Mucosa of rectum (tissue), 2 donors: ENCODE measurements at regions not wholly inside any gene's neighbourhood (a gene's known extent, or its start where the extent isn't known, plus 50 kb on each side); places are given as distances from the start of the nearest gene placed in this dataset.

ENCODE experiments used
- H3K27ac ChIP-seq, 2 donors: one replicate each; pipeline ENCODE4 v1.7.0; 2013; ENCODE audit warnings: inconsistent platforms in 2 of 2, low read depth in 2 of 2, low read length in 2 of 2
- H3K27me3 ChIP-seq, 2 donors: one replicate each; pipeline ENCODE4 v1.7.0; 2013; ENCODE audit warnings: low read length in 2 of 2; ENCODE audit not compliant: control insufficient read depth in 2 of 2, insufficient read depth in 2 of 2
- H3K36me3 ChIP-seq, 2 donors: one replicate each; pipeline ENCODE4 v1.7.0; 2013; ENCODE audit warnings: low read length in 2 of 2; ENCODE audit not compliant: control insufficient read depth in 2 of 2, insufficient read depth in 2 of 2
- H3K4me1 ChIP-seq, 2 donors: one replicate each; pipeline ENCODE4 v1.7.0; 2013; ENCODE audit warnings: low read length in 2 of 2, mild to moderate bottlenecking in 1 of 2; ENCODE audit not compliant: control insufficient read depth in 2 of 2, insufficient read depth in 2 of 2
- H3K4me3 ChIP-seq, 2 donors: one replicate each; pipeline ENCODE4 v1.7.0; 2013; ENCODE audit warnings: low read length in 2 of 2
- H3K9ac ChIP-seq, 2 donors: one replicate each; pipeline ENCODE4 v1.7.0; 2013; ENCODE audit warnings: low read length in 2 of 2, low read depth in 1 of 2, mild to moderate bottlenecking in 1 of 2
- H3K9me3 ChIP-seq, 2 donors: one replicate each; pipeline ENCODE4 v1.7.0; 2013; ENCODE audit warnings: low read length in 2 of 2; ENCODE audit not compliant: control insufficient read depth in 2 of 2
- donor health status: healthy.
- donor health status: Normal muscosa, but diverticular disease.

DNA sequence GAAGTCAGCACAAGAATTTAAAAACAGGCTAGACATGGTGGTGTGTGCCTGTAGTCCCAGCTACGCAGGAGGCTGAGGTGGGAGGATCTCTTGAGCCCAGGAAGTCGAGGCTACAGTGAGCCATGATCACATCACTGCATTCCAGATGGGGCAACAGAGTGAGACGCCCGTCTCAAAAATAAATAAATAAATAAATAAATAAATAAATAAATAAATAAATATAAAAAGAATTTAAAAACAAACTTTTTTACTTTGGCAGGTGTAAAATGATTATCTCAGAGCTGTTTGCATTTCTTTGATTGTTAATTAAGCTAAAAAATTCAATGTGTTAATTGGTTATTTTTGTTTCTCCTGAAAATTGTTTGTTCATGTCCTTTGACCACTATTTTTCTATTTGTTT lies 97.5 kb upstream of the RPS6KA3 start:
- Histone ChIP-seq H3K4me1 (peaks cover 6 to 9% of the 10 kb centered on the region in 2 donors), H3K27me3 (peaks cover 0 to 4% of the 10 kb centered on the region in 2 donors)

GRCh38 chrX:20363275-20363674 lies 96.6 kb upstream of the RPS6KA3 start:
- Histone ChIP-seq H3K9me3 (no peaks in the 10 kb centered on the region), H3K4me1 (peaks cover 6 to 9% of the 10 kb centered on the region in 2 donors), H3K27ac (peak overlapping the region; percentile 63 to 80), H3K9ac (no peak overlapping the region), H3K4me3 (peak overlapping the region in 1 of 2 donors; percentile 16), H3K36me3 (no peaks in the 10 kb centered on the region), H3K27me3 (peaks cover 0 to 4% of the 10 kb centered on the region in 2 donors)

More for the DNA sequence above, 97.5 kb upstream of the RPS6KA3 start:
- H3K36me3 ChIP-seq: no peaks in the 10 kb centered on the region
- H3K9ac ChIP-seq: no peak overlapping the region
- H3K4me3 ChIP-seq: no peak overlapping the region
- H3K27ac ChIP-seq: no peak overlapping the region
- no peaks in the 10 kb centered on the region for H3K9me3 ChIP-seq

- H3K9me3 ChIP-seq: no peaks in the 10 kb centered on the region
- peaks cover 6 to 9% of the 10 kb centered on the region in 2 donors for H3K4me1 ChIP-seq
- H3K36me3 ChIP-seq: no peaks in the 10 kb centered on the region
- H3K9ac ChIP-seq: peak overlapping the region in 1 of 2 donors; percentile 10
- peak overlapping the region; percentile 63 to 80 for H3K27ac ChIP-seq
- peaks cover 0 to 4% of the 10 kb centered on the region in 2 donors for H3K27me3 ChIP-seq
- peak overlapping the region; percentile 16 to 54 for H3K4me3 ChIP-seq
Measured at GRCh38 chrX:20362268-20363267, 95.9 kb upstream of the RPS6KA3 start.

- Histone ChIP-seq H3K36me3 (no peaks in the 10 kb centered on the region), H3K27ac (peak overlapping the region; percentile 63 to 80), H3K4me3 (no peak overlapping the region), H3K9ac (no peak overlapping the region), H3K9me3 (no peaks in the 10 kb centered on the region), H3K27me3 (peaks cover 0 to 4% of the 10 kb centered on the region in 2 donors), H3K4me1 (peaks cover 6 to 9% of the 10 kb centered on the region in 2 donors)
Measured at GRCh38 chrX:20361890-20362262, 95.2 kb upstream of the RPS6KA3 start.

GRCh38 chrX:20361081-20361889 lies 94.6 kb upstream of the RPS6KA3 start:
- H3K27ac ChIP-seq: peak overlapping the region in 1 of 2 donors; percentile 21

DNA sequence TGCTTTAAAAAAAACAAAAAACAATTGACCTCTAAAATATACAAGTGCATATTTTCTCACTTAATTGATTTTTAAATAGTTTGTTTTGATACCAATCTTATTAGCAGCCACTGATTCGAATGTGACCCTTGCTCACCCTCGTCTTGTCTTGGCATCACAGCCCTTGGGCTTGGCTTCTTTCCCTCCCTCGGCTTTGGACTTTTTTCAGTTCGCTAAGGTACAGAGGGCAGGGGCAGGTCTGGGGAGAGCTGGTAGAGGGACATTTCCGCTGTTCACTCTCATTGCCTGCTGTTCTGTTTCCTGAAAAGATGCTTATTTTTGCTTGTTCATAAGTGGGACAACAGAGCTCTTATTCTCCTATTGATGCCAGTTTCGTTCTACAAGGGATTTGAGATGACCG lies 88.5 kb upstream of the RPS6KA3 start:
- H3K27me3 ChIP-seq: no peaks in the 10 kb centered on the region
- H3K9me3 ChIP-seq: no peaks in the 10 kb centered on the region
- no peak overlapping the region for H3K27ac ChIP-seq
- no peaks in the 10 kb centered on the region for H3K36me3 ChIP-seq
- no peak overlapping the region for H3K4me3 ChIP-seq
- no peak overlapping the region for H3K9ac ChIP-seq
- no peaks in the 10 kb centered on the region for H3K4me1 ChIP-seq

More at GRCh38 chrX:20361081-20361889, 94.6 kb upstream of the RPS6KA3 start:
- Histone ChIP-seq H3K27me3 (peaks cover 0 to 4% of the 10 kb centered on the region in 2 donors), H3K9ac (no peak overlapping the region), H3K36me3 (no peaks in the 10 kb centered on the region), H3K4me3 (no peak overlapping the region), H3K4me1 (peaks cover 6 to 9% of the 10 kb centered on the region in 2 donors), H3K9me3 (no peaks in the 10 kb centered on the region)

GRCh38 chrX:20354505-20354904 lies 87.8 kb upstream of the RPS6KA3 start:
- no peaks in the 10 kb centered on the region for H3K27me3 ChIP-seq
- H3K9me3 ChIP-seq: no peaks in the 10 kb centered on the region
- no peaks in the 10 kb centered on the region for H3K4me1 ChIP-seq
- no peak overlapping the region for H3K27ac ChIP-seq
- H3K9ac ChIP-seq: no peak overlapping the region
- H3K4me3 ChIP-seq: no peak overlapping the region
- H3K36me3 ChIP-seq: no peaks in the 10 kb centered on the region

GRCh38 chrX:20352935-20353336 lies 86.2 kb upstream of the RPS6KA3 start:
- H3K9ac ChIP-seq: no peak overlapping the region
- no peaks in the 10 kb centered on the region for H3K27me3 ChIP-seq
- H3K36me3 ChIP-seq: no peaks in the 10 kb centered on the region
- H3K27ac ChIP-seq: no peak overlapping the region
- no peak overlapping the region for H3K4me3 ChIP-seq
- H3K9me3 ChIP-seq: no peaks in the 10 kb centered on the region
- no peaks in the 10 kb centered on the region for H3K4me1 ChIP-seq

- no peaks in the 10 kb centered on the region for H3K4me1 ChIP-seq
- H3K36me3 ChIP-seq: no peaks in the 10 kb centered on the region
- no peaks in the 10 kb centered on the region for H3K9me3 ChIP-seq
- no peak overlapping the region for H3K27ac ChIP-seq
- no peaks in the 10 kb centered on the region for H3K27me3 ChIP-seq
- H3K9ac ChIP-seq: no peak overlapping the region
- no peak overlapping the region for H3K4me3 ChIP-seq
Measured at GRCh38 chrX:20352504-20352903, 85.8 kb upstream of the RPS6KA3 start.

DNA sequence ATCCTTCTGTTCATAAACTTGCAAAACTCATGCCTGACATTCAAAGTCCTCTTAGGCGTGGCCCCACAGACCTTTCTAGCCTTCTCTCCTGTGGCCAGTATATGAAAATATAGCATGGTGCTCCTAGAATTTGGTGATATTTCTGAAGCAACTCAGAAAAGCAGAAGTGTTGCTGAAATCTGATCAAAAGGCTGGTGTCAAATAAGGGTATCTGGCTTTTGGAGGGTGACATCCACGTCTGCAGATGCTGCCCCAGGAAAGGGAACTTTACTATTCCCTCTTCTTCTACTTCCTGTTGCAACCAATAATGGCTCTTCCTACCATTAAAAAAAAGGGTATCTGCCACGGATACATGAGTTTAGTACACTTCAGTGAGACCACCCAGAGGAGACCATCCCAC lies 83.9 kb upstream of the RPS6KA3 start:
- Histone ChIP-seq H3K4me3 (no peak overlapping the region), H3K36me3 (no peaks in the 10 kb centered on the region), H3K4me1 (no peaks in the 10 kb centered on the region), H3K9ac (no peak overlapping the region), H3K27ac (no peak overlapping the region), H3K9me3 (no peaks in the 10 kb centered on the region), H3K27me3 (peaks cover 0 to 2% of the 10 kb centered on the region in 2 donors)
